DOHH2 (cell line): ENCODE measurements at regions not wholly inside any gene's neighbourhood (a gene's known extent, or its start where the extent isn't known, plus 50 kb on each side); places are given as distances from the start of the nearest gene placed in this dataset.

Experiments
- CTCF ChIP-seq: fragments of 200-600 bp; sonication (generic); IDR thresholded peaks from one replicate; pipeline ENCODE4 v1.5.1; 2014; ENCODE audit warnings: antibody characterized with exemption, mild to moderate bottlenecking, low read depth, low read length; ENCODE audit not compliant: poor library complexity, severe bottlenecking
- EZH2phosphoT487 ChIP-seq: fragments of 200-600 bp; sonication (generic); IDR thresholded peaks from 2 replicates; pipeline ENCODE4 v1.6.1; 2017; ENCODE audit warnings: borderline replicate concordance, mild to moderate bottlenecking, antibody characterized with exemption, low read length, moderate library complexity, mixed read lengths

- TF ChIP-seq CTCF: no peak
- TF ChIP-seq EZH2phosphoT487: no peak
These were observed 1290.9 kb downstream of the MRPL39 start for GRCh38 chr21:24316277-24316922.
